ENCODE measurements at regions not wholly inside any gene's neighbourhood (a gene's known extent, or its start where the extent isn't known, plus 50 kb on each side); places are given as distances from the start of the nearest gene placed in this dataset.

GRCh38 chr10:2938869-2939268, 128.5 kb upstream of the PFKP start:
- TF ChIP-seq CTCF (conservative IDR thresholded peaks at IDR 0.05) (peak; percentile 25), ZFX (IDR thresholded peaks at IDR 0.05) (no peak)

All from C4-2B (cell line).